ENCODE measurements at regions not wholly inside any gene's neighbourhood (a gene's known extent, or its start where the extent isn't known, plus 50 kb on each side); places are given as distances from the start of the nearest gene placed in this dataset.

GRCh38 chr15:38672814-38673670, 108.4 kb upstream of the RASGRP1 start:
- no peak for DNase-seq

GRCh38 chr15:38674448-38674847, 109.8 kb upstream of the RASGRP1 start:
- no peak for DNase-seq

GRCh38 chr15:38678281-38678680, 113.7 kb upstream of the RASGRP1 start:
- DNase-seq, result no peak

GRCh38 chr15:38680775-38681174, 116.2 kb upstream of the RASGRP1 start:
- no peak for DNase-seq

GRCh38 chr15:38682363-38682762, 117.7 kb upstream of the RASGRP1 start:
- no peak for DNase-seq

GRCh38 chr15:38682861-38683260, 118.2 kb upstream of the RASGRP1 start:
- no peak for DNase-seq

- peak in 1 of 2 experiments; percentile 6 for DNase-seq
Measured at GRCh38 chr15:38683382-38684242, 119.0 kb upstream of the RASGRP1 start.

- DNase-seq, result no peak
Measured at GRCh38 chr15:38684440-38685010, 119.9 kb upstream of the RASGRP1 start.

GRCh38 chr15:38685686-38686339, 121.2 kb upstream of the RASGRP1 start:
- no peak for DNase-seq

GRCh38 chr15:38687340-38687739, 122.7 kb upstream of the RASGRP1 start:
- DNase-seq, result no peak

- DNase-seq, result no peak
Measured at GRCh38 chr15:38687775-38688495, 123.3 kb upstream of the RASGRP1 start.

GRCh38 chr15:38688761-38689160, 124.1 kb upstream of the RASGRP1 start:
- no peak for DNase-seq

- DNase-seq, result no peak
Measured at GRCh38 chr15:38689522-38689921, 124.9 kb upstream of the RASGRP1 start.

- peak in 1 of 2 experiments; percentile 40 for DNase-seq
Measured at GRCh38 chr15:38690216-38690615, 125.6 kb upstream of the RASGRP1 start.

- DNase-seq, result peak; percentile 27 to 57
Measured at GRCh38 chr15:38690719-38691332, 126.2 kb upstream of the RASGRP1 start.

- no peak for DNase-seq
Measured at GRCh38 chr15:38691377-38691776, 126.8 kb upstream of the RASGRP1 start.

- DNase-seq, result no peak
Measured at GRCh38 chr15:38691965-38692788, 127.6 kb upstream of the RASGRP1 start.

GRCh38 chr15:38692789-38693062, 128.1 kb upstream of the RASGRP1 start:
- no peak for DNase-seq

GRCh38 chr15:38695249-38696108, 130.9 kb upstream of the RASGRP1 start:
- DNase-seq, result no peak

- DNase-seq, result no peak
Measured at GRCh38 chr15:38696109-38696727, 131.6 kb upstream of the RASGRP1 start.
